H9 (cell line): ENCODE measurements at regions not wholly inside any gene's neighbourhood (a gene's known extent, or its start where the extent isn't known, plus 50 kb on each side); places are given as distances from the start of the nearest gene placed in this dataset.

Experiments used
- DNase-seq: peaks from one replicate; pipeline ENCODE4 v3.0.0-alpha.2; 2017
- H2AFZ ChIP-seq: one replicate; pipeline ENCODE4 v1.6.1; 2013; ENCODE audit warnings: mild to moderate bottlenecking, low read length, control low read depth, moderate library complexity
- H2AK5ac ChIP-seq: 2 replicates; pipeline ENCODE4 v1.6.1; 2013; ENCODE audit warnings: low read length, control low read depth, mixed read lengths; ENCODE audit not compliant: insufficient read length
- H2BK120ac ChIP-seq: one replicate; pipeline ENCODE4 v1.6.1; 2013; ENCODE audit warnings: low read depth, mild to moderate bottlenecking, low read length, control low read depth, inconsistent platforms; ENCODE audit not compliant: poor library complexity, severe bottlenecking
- H2BK12ac ChIP-seq: 2 replicates; pipeline ENCODE4 v1.6.1; 2013; ENCODE audit warnings: low read length, control low read depth, mixed read lengths, low read depth; ENCODE audit not compliant: insufficient read length
- H2BK15ac ChIP-seq: 2 replicates; pipeline ENCODE4 v1.6.1; 2013; ENCODE audit warnings: low read depth, low read length, control low read depth
- H2BK20ac ChIP-seq: one replicate; pipeline ENCODE4 v1.6.1; 2013; ENCODE audit warnings: low read depth, mild to moderate bottlenecking, low read length, control low read depth, inconsistent platforms; ENCODE audit not compliant: poor library complexity, severe bottlenecking
- H2BK5ac ChIP-seq: 2 replicates; pipeline ENCODE4 v1.6.1; 2013; ENCODE audit warnings: low read length, control low read depth, mixed read lengths; ENCODE audit not compliant: insufficient read length
- H3K14ac ChIP-seq: 2 replicates; pipeline ENCODE4 v1.6.1; 2013; ENCODE audit warnings: low read length, control low read depth; ENCODE audit not compliant: insufficient read depth
- H3K18ac ChIP-seq: 2 replicates; pipeline ENCODE4 v1.6.1; 2013; ENCODE audit warnings: low read depth, mild to moderate bottlenecking, mixed read lengths, low read length, control low read depth; ENCODE audit not compliant: insufficient read length
- H3K23ac ChIP-seq: 2 replicates; pipeline ENCODE4 v1.6.1; 2013; ENCODE audit warnings: low read length, control low read depth, mixed read lengths, low read depth; ENCODE audit not compliant: insufficient read length
- H3K23me2 ChIP-seq: 2 replicates; pipeline ENCODE4 v1.6.1; 2013; ENCODE audit warnings: low read depth, mild to moderate bottlenecking, mixed read lengths, low read length, control low read depth; ENCODE audit not compliant: insufficient read length, poor library complexity, severe bottlenecking
- H3K27ac ChIP-seq: 2 replicates; pipeline ENCODE4 v1.5.1; 2013; ENCODE audit warnings: low read length, control low read depth, mixed read lengths, low read depth; ENCODE audit not compliant: insufficient read length
- H3K27me3 ChIP-seq: 2 replicates; pipeline ENCODE4 v1.6.1; 2013; ENCODE audit warnings: low read length, control low read depth, inconsistent platforms; ENCODE audit not compliant: insufficient read depth
- H3K4ac ChIP-seq: 2 replicates; pipeline ENCODE4 v1.6.1; 2013; ENCODE audit warnings: low read depth, mild to moderate bottlenecking, control low read depth, inconsistent platforms, low read length, moderate library complexity
- H3K4me1 ChIP-seq: 2 replicates; pipeline ENCODE4 v1.6.1; 2013; ENCODE audit warnings: low read length, control low read depth, inconsistent platforms; ENCODE audit not compliant: insufficient read depth
- H3K4me2 ChIP-seq: 2 replicates; pipeline ENCODE4 v1.6.1; 2013; ENCODE audit warnings: low read length, control low read depth, mixed read lengths; ENCODE audit not compliant: insufficient read length, insufficient read depth
- H3K56ac ChIP-seq: 2 replicates; pipeline ENCODE4 v1.6.1; 2013; ENCODE audit warnings: low read depth, mild to moderate bottlenecking, mixed read lengths, low read length, control low read depth; ENCODE audit not compliant: insufficient read length
- H3K79me1 ChIP-seq: 2 replicates; pipeline ENCODE4 v1.6.1; 2013; ENCODE audit warnings: low read depth, mild to moderate bottlenecking, moderate library complexity, low read length, control low read depth, inconsistent platforms; ENCODE audit not compliant: insufficient read depth, poor library complexity, severe bottlenecking
- H3K79me2 ChIP-seq: 2 replicates; pipeline ENCODE4 v1.6.1; 2013; ENCODE audit warnings: low read length, control low read depth, inconsistent platforms; ENCODE audit not compliant: insufficient read depth
- H3K9ac ChIP-seq: 2 replicates; pipeline ENCODE4 v1.6.1; 2013; ENCODE audit warnings: low read length, control low read depth, mixed read lengths; ENCODE audit not compliant: insufficient read length; ENCODE audit errors: extremely low read depth
- H3K9me3 ChIP-seq: one replicate; pipeline ENCODE4 v1.6.1; 2013; ENCODE audit warnings: low read depth, low read length, inconsistent platforms; ENCODE audit not compliant: control insufficient read depth
- H3T11ph ChIP-seq: one replicate; pipeline ENCODE4 v1.6.1; 2013; ENCODE audit warnings: mild to moderate bottlenecking, low read length, control low read depth, inconsistent platforms
- H4K20me1 ChIP-seq: one replicate; pipeline ENCODE4 v1.6.1; 2013; ENCODE audit not compliant: control insufficient read depth, insufficient read length, insufficient read depth
- H4K5ac ChIP-seq: 2 replicates; pipeline ENCODE4 v1.6.1; 2013; ENCODE audit warnings: low read depth, mild to moderate bottlenecking, mixed read lengths, low read length, control low read depth; ENCODE audit not compliant: insufficient read length
- H4K8ac ChIP-seq: replicated peaks from 2 replicates; pipeline ENCODE4 v1.6.1; 2013; ENCODE audit warnings: low read length, control low read depth, mixed read lengths, low read depth; ENCODE audit not compliant: insufficient read length
- H4K91ac ChIP-seq: 2 replicates; pipeline ENCODE4 v1.6.1; 2013; ENCODE audit warnings: low read depth, mild to moderate bottlenecking, moderate library complexity, mixed read lengths, low read length, control low read depth; ENCODE audit not compliant: insufficient read length
- H3K27ac Mint-ChIP-seq, 3 experiments: 2 replicates in 2 of 3; 3 replicates in 1 of 3; pipeline ENCODE4 v1.8.0; 2020 to 2021; ENCODE audit warnings: mixed read lengths in 3 of 3, mild to moderate bottlenecking in 1 of 3, moderate library complexity in 1 of 3
- H3K27me3 Mint-ChIP-seq: 2 replicates; pipeline ENCODE4 v1.8.0; 2021; ENCODE audit warnings: low read depth, mild to moderate bottlenecking, moderate library complexity, mixed read lengths
- H3K36me3 Mint-ChIP-seq, 3 experiments: 2 replicates in 2 of 3; 3 replicates in 1 of 3; pipeline ENCODE4 v1.8.0; 2020 to 2021; ENCODE audit warnings: low read depth in 3 of 3, mixed read lengths in 3 of 3; ENCODE audit not compliant: insufficient read depth in 1 of 3
- H3K4me1 Mint-ChIP-seq, 2 experiments: 2 replicates each; pipeline ENCODE4 v1.8.0; 2020; ENCODE audit warnings: mixed read lengths in 2 of 2
- H3K4me3 Mint-ChIP-seq, 2 experiments: 2 replicates in 1 of 2; 3 replicates in 1 of 2; pipeline ENCODE4 v1.8.0; 2020 to 2021; ENCODE audit warnings: mild to moderate bottlenecking in 2 of 2, mixed read lengths in 2 of 2, moderate library complexity in 1 of 2
- H3K9me3 Mint-ChIP-seq, 2 experiments: 2 replicates in 1 of 2; 3 replicates in 1 of 2; pipeline ENCODE4 v1.8.0; 2020; ENCODE audit warnings: mild to moderate bottlenecking in 2 of 2, mixed read lengths in 2 of 2, moderate library complexity in 1 of 2
- CTCF ChIP-seq: fragments of 200-600 bp; sonication (generic); conservative IDR thresholded peaks from 3 replicates; pipeline ENCODE4 v1.8.0; 2021; ENCODE audit warnings: antibody characterized with exemption, mild to moderate bottlenecking
- WGBS: extraction: QIAGEN DNeasy Blood & Tissue Kit; methylation state at CpG from one replicate; pipeline ENCODE4 v1.1.7; 2013; ENCODE audit warnings: missing lambda C conversion rate, low lambda C conversion rate, mixed read lengths; ENCODE audit not compliant: insufficient read length; ENCODE audit errors: extremely low coverage; 5-methylcytosine and 5-hydroxymethylcytosine counted together

- no peak for DNase-seq
- Histone ChIP-seq H3K18ac (no peak overlapping the region), H2AK5ac (no peak overlapping the region), H3K27ac (no peak overlapping the region), H3K9me3 (no peaks in the 10 kb centered on the region), H3K79me1 (no peaks in the 10 kb centered on the region), H3K79me2 (no peaks in the 10 kb centered on the region), H3K23me2 (no peaks in the 10 kb centered on the region), H3T11ph (no peak overlapping the region), H2BK15ac (no peak overlapping the region), H3K27me3 (no peaks in the 10 kb centered on the region), H2BK120ac (no peak overlapping the region), H4K91ac (no peak overlapping the region), H4K20me1 (no peaks in the 10 kb centered on the region), H4K5ac (no peak overlapping the region), H2BK5ac (no peak overlapping the region), H3K23ac (no peak overlapping the region), H3K4ac (no peak overlapping the region), H2BK12ac (no peak overlapping the region), H3K56ac (no peak overlapping the region), H2BK20ac (no peak overlapping the region), H3K4me1 (no peaks in the 10 kb centered on the region), H3K14ac (no peak overlapping the region), H2AFZ (no peak overlapping the region), H3K9ac (no peak overlapping the region), H4K8ac (no peak overlapping the region), H3K4me2 (no peak overlapping the region)
- H3K36me3 Mint-ChIP-seq = no peaks in the 10 kb centered on the region
- 100% methylated on average over 1 of the region's 5 CpGs for WGBS
- no peak for TF ChIP-seq CTCF
- H3K9me3 Mint-ChIP-seq = peaks cover 0 to 7% of the 10 kb centered on the region in 2 experiments; a peak in 3 of 5 replicates
- no peaks in the 10 kb centered on the region for H3K4me1 Mint-ChIP-seq
- H3K27me3 Mint-ChIP-seq = peaks cover 5% of the 10 kb centered on the region; the same call in 1 of the 2 replicates
- H3K27ac Mint-ChIP-seq = no peak overlapping the region
- H3K4me3 Mint-ChIP-seq = no peak overlapping the region
Observed at GRCh38 chr2:228699888-228700287, 518.4 kb upstream of the SPHKAP start.
